HT1080 (cell line): ENCODE measurements at regions not wholly inside any gene's neighbourhood (a gene's known extent, or its start where the extent isn't known, plus 50 kb on each side); places are given as distances from the start of the nearest gene placed in this dataset. TPM values are rescaled to one million over a fixed set of nuclear protein-coding genes. Genes with fewer than 3 reads are reported as not detected.
A peak's percentile ranks its signal among the peaks of the same experiment; 100 is the strongest.
"Not testable (repeated sequence)": the region's sequence is repeated elsewhere in the genome, so short reads cannot be mapped to it uniquely, and the experiment has no call there.

Experiments
- DNase-seq: peaks from one replicate; pipeline ENCODE4 v3.0.0-alpha.2; 2015; ENCODE audit warnings: low read depth
- small RNA-seq: library from RNA; depleted of rRNA; stranded (forward); fragments of <200 nt; gene quantifications from one replicate; pipeline ENCODE3, GENCODE V24; 2014

DNA sequence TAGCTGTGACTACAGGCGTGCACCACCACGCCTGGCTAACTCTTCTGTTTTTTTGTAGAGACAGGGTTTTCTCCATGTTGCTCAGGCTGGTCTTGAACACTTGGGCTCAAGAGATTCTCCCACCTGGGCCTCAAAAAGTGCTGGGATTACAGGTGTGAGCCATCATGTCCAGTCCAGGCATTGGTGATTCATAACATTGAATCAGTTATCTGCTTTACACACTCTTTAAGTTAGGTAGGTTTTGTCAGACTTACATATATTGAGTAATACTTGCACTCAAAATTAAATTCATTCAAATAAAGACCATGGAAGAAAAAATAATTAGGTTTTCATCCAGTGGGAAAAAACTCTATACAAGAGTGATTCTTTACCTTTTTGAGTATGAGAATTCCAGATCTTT is 93.2 kb upstream of the XPO1 start:
- no peak for DNase-seq

DNA sequence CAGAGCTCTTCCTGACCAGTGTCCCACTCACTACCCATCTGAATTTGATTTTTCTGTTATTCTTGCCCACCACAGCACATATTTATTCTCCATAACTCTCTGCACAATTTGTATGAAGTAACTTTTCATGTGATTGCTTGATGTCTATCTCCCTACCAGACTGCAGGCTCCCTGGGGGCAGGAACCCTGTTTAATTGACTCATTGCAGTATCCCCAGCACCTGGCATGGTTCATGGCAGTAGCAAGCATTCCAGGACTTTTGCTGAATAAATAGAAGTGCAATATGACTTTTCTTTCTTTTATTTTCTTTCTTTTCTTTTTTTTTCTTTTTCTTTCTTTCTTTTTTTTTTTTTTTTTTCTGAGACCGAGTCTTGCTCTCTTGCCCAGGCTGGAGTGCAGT is 88.7 kb upstream of the XPO1 start:
- no peak for DNase-seq

DNA sequence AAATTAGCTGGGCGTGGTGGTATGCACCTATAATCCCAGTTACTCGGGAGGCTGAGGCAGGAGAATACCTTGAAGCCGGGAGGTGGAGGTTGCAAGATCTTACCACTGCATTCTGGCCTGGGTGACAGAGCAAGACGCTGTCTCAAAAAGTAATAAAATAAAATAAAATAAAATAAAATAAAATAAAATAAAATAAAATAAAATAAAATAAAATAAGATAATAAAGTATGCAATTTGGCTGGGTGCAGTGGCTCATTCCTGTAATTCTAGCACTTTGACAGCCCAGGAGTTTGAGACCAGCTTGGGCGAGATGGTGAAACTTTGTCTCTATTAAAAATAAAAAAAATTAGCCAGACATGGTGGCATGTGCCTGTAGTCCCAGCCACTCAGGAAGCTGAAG is 85.6 kb upstream of the XPO1 start:
- no peak for DNase-seq

DNA sequence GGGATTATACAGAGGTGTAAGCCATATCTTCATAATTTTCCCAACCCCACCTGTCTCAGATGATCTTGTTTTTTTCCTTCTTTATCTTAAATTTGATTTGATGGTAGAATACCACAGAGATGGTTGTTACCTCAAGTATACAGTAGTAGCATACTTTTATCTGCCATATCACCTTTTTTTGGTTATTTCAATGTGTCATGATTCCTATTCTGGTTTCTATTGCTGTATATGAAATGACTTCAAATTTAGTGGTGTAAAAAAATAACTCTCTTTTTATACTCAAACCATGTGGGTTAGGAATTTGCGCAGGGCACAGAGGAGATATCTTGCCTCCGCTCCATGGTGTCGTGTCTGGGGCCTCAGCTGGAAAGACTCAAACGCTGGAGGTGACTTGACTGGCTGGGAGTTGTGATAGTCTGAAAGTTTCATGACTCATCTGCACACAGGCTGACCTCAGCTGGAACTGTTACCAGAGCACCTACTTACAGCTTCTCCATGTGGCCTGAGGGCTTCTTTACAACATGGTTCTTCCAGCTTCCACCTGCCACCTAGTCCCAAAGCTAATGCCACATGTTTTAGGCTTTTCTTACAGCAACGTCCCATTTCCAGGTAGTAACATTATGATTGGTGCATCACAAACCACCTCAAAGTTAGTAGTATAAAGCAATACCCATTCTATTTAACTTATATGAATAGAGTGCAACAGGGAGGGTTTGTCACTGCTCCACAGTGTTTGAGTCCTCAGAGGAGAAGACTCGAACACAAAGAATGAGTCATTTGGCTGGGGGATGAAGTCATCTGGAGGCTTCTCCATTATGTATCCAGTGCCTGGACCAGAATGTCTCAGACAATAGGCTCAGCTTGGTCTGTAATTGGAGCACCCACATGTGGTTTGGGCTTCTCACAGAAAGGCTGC is 82.3 kb upstream of the XPO1 start:
- DNase-seq: peak; percentile 94

DNA sequence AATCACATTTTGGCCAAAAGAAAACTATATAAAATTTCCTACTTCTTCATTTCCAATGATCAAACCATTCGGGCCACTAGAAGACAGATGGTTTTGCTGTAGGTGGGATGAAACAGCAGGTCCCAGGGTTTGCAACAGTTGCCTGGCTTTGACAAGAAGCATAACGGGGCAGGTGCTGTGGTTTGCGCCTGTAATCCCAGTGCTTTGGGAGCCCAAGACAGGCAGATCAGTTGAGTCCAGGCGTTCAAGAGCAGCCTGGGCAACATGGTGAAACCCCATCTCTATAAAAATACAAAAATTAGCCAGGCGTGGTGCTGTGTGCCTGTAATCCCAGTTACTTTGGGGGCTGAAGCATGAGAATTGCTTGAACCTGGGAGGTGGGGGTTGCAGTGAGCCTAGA is 81.4 kb upstream of the XPO1 start:
- DNase-seq: no peak

DNA sequence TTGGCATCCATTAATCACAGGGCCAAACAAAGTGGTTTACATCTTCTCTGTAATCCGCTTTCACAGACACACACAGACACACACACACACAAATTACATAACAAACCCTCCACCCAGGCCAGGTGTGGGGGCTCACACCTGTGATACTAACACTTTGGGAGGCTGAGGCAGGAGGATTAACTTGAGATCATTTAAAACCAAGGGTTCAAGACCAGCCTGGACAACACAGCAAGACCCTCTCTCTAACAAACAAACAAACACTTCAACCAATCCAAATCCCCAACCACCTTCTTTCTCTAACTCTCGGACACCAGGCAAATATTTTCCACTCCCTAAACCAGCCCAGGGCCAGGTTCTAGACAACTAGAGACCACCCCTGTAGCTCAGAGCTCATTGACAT is 79.5 kb upstream of the XPO1 start:
- DNase-seq: no peak

DNA sequence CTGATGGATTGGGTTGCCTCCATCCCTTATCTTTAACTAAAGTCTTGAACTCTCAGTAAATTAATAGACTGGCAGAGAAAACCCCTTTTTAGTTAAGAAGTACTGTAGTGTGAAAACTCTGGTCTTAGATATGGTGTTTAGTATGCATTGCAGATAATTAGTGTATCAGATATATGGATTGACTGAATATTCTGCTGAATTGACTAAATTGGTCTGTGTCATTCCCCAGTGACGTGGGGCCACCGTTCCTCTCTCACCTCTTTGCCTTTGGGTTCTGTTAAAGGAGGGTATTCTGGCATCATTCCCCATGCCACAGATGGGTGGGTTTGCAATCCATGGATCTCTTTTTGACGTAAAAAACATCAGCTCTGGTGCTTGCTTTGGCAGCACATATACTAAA is 67.1 kb upstream of the XPO1 start:
- no peak for DNase-seq

DNA sequence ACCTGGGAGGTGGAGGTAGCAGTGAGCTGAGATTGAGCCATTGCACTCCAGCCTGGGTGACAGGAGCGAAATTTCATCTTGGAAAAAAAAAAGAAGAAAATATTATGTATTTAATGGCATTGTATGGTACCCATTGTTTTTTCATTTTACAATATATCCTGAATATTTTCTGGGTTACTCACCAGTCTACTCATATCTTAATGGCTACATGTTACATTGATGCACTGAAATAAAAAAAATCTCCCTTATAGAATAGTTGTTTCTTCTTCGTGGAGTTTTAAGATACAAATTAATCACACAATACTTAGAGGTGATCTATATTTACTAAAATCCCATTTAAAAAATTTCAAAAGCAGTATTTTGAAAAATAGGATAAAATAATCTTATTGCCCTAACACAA is 66.3 kb upstream of the XPO1 start:
- DNase-seq: peak; percentile 48

DNA sequence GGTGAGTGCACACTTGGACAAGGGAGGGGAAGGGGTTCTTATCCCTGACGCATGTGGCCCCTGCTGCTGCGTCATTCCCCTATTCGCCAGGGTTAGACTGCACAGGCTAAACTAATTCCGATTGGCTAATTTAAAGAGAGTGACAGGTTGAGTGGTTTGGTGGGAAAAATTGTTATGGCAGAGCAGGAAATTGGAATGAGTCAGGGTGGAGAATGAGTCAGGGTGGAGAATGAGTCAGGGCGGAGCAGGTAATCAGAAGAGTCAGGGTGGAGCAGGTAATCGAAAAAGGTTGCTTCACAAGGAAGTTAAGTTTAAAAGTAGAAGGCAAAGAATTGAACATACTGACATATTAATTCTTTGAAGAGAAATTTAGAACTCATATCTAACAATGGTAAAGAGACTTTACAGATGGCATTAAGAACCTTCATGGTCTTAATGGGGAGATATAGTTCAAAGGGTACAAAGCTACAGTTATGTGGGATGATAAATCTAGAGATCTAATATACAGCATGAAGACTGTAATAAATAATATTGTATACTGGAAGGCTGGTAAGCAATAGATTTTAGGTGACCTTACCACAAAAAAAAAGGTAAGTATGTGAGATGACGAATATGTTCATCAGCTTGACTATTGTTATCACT is 60.5 kb upstream of the XPO1 start:
- peak; percentile 97 for DNase-seq

DNA sequence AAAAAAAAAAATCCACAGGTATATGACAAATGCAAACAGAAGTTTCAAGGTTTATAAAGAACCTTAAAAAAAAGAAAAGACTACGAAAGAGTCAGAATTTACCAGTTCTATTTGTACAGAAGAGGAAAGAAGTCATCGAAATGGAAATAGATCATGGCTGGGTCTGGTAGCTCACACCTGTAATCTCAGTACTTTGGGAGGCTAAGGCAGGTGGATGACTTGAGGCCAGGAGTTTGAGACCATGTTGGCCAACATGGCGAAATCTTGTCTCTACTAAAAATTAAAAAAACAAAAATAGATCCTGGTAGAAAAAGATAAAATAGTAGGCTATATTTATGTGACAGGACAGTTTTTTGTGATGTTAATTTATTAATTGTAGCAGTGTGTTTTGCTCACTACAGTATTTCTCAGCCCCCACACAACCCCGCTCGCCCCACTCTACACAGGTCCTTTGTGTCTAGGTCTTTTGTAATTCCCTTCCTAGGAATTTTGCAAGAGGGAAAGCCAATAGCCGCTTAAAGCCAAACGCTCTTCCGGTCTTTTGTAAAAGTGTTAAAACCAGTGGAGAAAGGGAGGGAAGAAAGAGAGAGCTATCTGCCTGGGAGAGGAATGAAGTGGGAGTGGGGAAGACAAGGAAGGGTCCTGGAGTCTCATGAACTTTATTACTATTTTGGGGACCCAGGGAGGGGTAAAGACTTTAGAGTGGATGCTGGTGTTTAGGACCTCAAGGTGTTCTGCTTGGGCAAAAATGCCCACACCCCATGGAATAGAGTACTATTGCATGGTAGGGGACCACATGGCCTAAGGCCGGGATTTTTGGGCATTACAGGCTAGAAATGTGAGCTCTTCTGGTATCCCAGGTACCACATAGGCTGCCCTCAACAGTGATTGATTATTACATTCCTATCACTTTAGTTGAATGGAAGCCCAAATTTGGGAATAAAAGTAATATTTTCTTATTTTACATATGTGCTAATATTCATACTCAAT is 59.4 kb upstream of the XPO1 start:
- no peak for DNase-seq

DNA sequence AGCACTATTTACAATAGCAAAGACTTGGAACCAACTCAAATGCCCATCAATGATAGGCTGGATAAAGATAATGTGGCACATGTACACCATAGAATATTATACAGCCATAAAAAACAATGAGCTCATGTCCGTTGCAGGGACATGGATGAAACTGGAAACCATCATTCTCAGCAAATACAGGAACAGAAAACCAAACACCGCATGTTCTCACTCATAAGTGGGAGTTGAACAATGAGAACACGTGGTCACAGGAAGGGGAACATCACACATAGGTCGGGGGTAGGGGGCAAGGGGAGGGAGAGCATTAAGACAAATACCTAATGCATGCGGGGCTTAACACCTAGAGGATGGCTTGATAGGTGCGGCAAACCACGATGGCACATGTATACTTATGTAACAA is 56.0 kb upstream of the XPO1 start:
- not testable (repeated sequence) for DNase-seq

DNA sequence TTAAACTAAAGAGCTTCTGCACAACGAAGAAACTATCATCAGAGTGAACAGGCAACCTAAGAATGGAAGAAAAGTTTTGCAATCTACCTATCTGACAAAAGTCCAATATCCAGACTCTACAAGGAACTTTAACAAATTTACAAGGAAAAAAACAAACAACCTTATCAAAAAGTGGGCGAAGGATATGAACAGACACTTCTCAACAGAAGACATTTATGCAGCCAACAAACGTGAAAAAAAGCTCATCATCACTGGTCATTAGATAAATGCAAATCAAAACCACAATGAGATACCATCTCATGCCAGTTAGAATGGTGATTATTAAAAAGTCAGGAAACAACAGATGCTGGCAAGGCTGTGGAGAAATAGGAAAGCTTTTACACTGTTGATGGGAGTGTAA is 55.5 kb upstream of the XPO1 start:
- not testable (repeated sequence) for DNase-seq

DNA sequence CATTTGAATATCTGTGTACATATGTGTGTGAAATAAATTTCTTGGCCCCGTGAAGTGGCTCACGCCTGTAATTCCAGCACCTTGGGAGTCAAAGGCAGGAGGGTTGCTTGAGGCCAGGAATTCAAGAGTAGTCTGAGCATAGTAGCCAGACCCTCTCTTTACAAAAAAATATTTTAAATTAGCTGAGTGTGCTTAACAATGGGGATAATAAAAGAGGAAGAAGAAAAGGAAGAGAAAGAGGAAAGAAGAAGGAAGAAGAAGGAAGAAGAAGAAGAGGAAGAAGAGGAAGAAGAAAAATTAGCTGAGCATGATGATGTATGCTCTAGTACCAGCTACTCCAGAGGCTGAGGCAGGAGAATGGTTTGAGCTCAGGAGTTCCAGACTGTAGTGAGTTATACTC is 52.1 kb upstream of the XPO1 start:
- DNase-seq: no peak

DNA sequence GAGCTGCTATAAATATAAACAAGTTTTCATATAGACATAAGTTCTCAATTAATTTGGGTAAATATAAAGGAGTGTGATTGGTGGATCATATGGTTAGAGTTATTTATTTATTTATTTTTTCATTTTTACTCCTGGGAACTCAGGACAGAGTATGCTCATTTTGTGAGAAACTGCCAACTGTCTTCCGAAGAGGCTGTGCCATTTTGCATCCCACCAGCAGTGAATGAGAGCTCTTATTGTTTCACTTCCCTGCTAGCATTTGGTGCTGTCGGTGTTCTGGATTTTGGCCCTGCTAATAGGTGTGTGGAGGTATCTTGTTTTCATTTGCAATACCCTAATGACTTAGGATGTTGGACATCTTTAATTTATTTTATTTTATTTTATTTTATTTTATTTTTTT is 50.4 kb upstream of the XPO1 start:
- no peak for DNase-seq

Small RNA genes in the stretch of these regions (small RNA-seq; reads per million reads assigned to genes)
- gene RNU6-1145P (not detected), gene RPS29P10 (not detected)
